SW 1271 (cell line): ENCODE measurements at regions not wholly inside any gene's neighbourhood (a gene's known extent, or its start where the extent isn't known, plus 50 kb on each side); places are given as distances from the start of the nearest gene placed in this dataset.

Experiments used
- DNase-seq, 2 experiments: peaks; one replicate each; lab custom pipeline; 2025; lab: John Stamatoyannopoulos, UW

GRCh38 chr3:72158639-72159326 lies 373.8 kb upstream of the PROK2 start:
- no peak for DNase-seq

- no peak for DNase-seq
These were observed 373.0 kb upstream of the PROK2 start for GRCh38 chr3:72157748-72158638.

- no peak for DNase-seq
These were observed 370.6 kb upstream of the PROK2 start for GRCh38 chr3:72155391-72156064.

GRCh38 chr3:72154391-72155335 lies 369.7 kb upstream of the PROK2 start:
- DNase-seq: no peak

- DNase-seq: no peak
These were observed 368.7 kb upstream of the PROK2 start for GRCh38 chr3:72153477-72154314.

- no peak for DNase-seq
These were observed 367.9 kb upstream of the PROK2 start for GRCh38 chr3:72152551-72153476.

GRCh38 chr3:72151465-72152238 lies 366.7 kb upstream of the PROK2 start:
- DNase-seq: no peak

- DNase-seq: no peak
These were observed 365.9 kb upstream of the PROK2 start for GRCh38 chr3:72150634-72151412.

GRCh38 chr3:72149645-72150300 lies 364.8 kb upstream of the PROK2 start:
- no peak for DNase-seq

- no peak for DNase-seq
These were observed 362.7 kb upstream of the PROK2 start for GRCh38 chr3:72147600-72147999.

GRCh38 chr3:72145506-72146380 lies 360.8 kb upstream of the PROK2 start:
- no peak for DNase-seq

GRCh38 chr3:72144773-72145505 lies 360.0 kb upstream of the PROK2 start:
- no peak for DNase-seq

GRCh38 chr3:72143966-72144717 lies 359.2 kb upstream of the PROK2 start:
- DNase-seq: no peak

GRCh38 chr3:72143322-72143721 lies 358.4 kb upstream of the PROK2 start:
- no peak for DNase-seq

GRCh38 chr3:72142028-72142427 lies 357.1 kb upstream of the PROK2 start:
- no peak for DNase-seq
